AG04450 (cell line): ENCODE measurements at regions not wholly inside any gene's neighbourhood (a gene's known extent, or its start where the extent isn't known, plus 50 kb on each side); places are given as distances from the start of the nearest gene placed in this dataset.

Source experiments
- CTCF ChIA-PET: fragments of 300-600, 350-600 bp; formaldehyde crosslinking; extraction: SDS; loops from one replicate; lab custom pipeline; 2022; ENCODE audit warnings: antibody characterized with exemption, inconsistent platforms; lab: Charles Lee
- POLR2A ChIA-PET: fragments of 350-600 bp; formaldehyde crosslinking; extraction: SDS; loops from one replicate; lab custom pipeline; 2021; ENCODE audit warnings: antibody characterized with exemption, inconsistent platforms; lab: Yijun Ruan, JAX
- DNase-seq: peaks from one replicate; pipeline ENCODE4 v3.0.0-alpha.2; 2011; ENCODE audit warnings: low read depth, low spot score
- H3K27ac ChIP-seq: one replicate; pipeline ENCODE4 v1.5.1; 2012; ENCODE audit warnings: low read depth, low read length, control low read depth
- H3K27me3 ChIP-seq: one replicate; pipeline ENCODE4 v1.6.0; 2012; ENCODE audit warnings: low read length; ENCODE audit not compliant: control insufficient read depth, insufficient read depth
- H3K4me3 ChIP-seq: 2 replicates; pipeline ENCODE4 v1.5.1; 2011; ENCODE audit warnings: mild to moderate bottlenecking, low read depth, low read length, control low read depth
- H3K9me3 ChIP-seq: 2 replicates; pipeline ENCODE4 v1.5.1; 2012; ENCODE audit warnings: low read length; ENCODE audit not compliant: control insufficient read depth, insufficient read depth
- CTCF ChIP-seq: IDR thresholded peaks from 2 replicates; pipeline ENCODE4 v1.5.1; 2011; ENCODE audit warnings: low read depth, low read length, control low read depth, inconsistent platforms

DNA sequence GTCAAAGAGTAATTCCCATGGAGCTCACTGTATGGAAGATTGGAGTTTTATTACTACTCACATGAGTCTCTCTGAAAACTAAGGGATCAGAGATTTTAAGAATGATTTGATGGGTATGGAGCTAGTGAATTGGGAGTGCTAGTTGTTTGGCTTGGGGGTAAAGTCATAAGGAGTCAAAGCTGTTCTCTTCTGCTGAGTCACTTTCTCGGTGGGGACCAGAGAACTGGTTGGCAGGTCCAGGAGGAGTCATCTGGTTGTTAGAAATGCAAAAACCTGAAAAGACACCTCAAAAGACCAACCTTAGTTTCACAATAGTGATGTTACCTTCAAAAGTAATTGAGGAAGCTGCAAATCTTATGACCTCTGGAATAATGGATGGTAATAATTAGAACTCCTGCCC lies 355.4 kb downstream of the RPS4Y2 start:
- Histone ChIP-seq H3K27ac (no peak overlapping the region), H3K27me3 (no peaks in the 10 kb centered on the region), H3K9me3 (no peaks in the 10 kb centered on the region), H3K4me3 (no peak overlapping the region)
- POLR2A ChIA-PET: no interaction called here
- CTCF ChIA-PET: no interaction called here
- TF ChIP-seq CTCF: no peak
- no peak for DNase-seq

GRCh38 chrY:21121065-21121464 lies 365.2 kb downstream of the RPS4Y2 start:
- H3K9me3 ChIP-seq: no peaks in the 10 kb centered on the region; the same call in 1 of the 2 replicates
- no peak overlapping the region for H3K4me3 ChIP-seq
- H3K27me3 ChIP-seq: no peaks in the 10 kb centered on the region
- CTCF ChIA-PET: no interaction called here
- POLR2A ChIA-PET: no interaction called here
- no peak overlapping the region for H3K27ac ChIP-seq
- no peak for DNase-seq
- TF ChIP-seq CTCF: no peak

DNA sequence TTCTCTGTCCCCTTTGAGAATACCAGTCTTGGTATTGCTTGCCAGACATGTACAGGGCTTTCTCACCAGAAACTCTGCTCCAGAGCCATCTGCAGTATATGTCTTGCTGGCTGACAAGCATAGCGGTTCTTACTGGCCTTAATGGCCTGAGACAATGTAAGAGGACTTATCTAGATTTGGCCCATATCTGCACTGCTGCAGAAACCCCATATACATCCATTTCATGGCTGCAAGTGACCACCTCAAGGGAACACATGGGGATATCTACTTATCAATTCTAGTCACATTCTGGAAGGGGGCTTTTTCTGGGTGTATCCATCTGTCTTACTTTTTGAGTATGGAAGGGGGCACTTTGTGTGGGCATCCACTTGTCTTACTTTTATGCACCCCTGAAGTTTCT lies 375.5 kb upstream of the RBMY1B start:
- no peak for TF ChIP-seq CTCF
- CTCF ChIA-PET: no interaction called here

GRCh38 chrY:21138056-21138758 lies 372.9 kb upstream of the RBMY1B start:
- ChIA-PET POLR2A (no interaction called here), CTCF (no interaction called here)
- TF ChIP-seq CTCF: no peak
- Histone ChIP-seq H3K27ac (no peak overlapping the region), H3K27me3 (no peaks in the 10 kb centered on the region), H3K4me3 (no peak overlapping the region), H3K9me3 (no peaks in the 10 kb centered on the region)
- no peak for DNase-seq

More for the DNA sequence above, 375.5 kb upstream of the RBMY1B start:
- no peak for DNase-seq
- no peaks in the 10 kb centered on the region for H3K27me3 ChIP-seq
- POLR2A ChIA-PET: no interaction called here
- H3K27ac ChIP-seq: no peak overlapping the region
- H3K9me3 ChIP-seq: no peaks in the 10 kb centered on the region
- H3K4me3 ChIP-seq: no peak overlapping the region

DNA sequence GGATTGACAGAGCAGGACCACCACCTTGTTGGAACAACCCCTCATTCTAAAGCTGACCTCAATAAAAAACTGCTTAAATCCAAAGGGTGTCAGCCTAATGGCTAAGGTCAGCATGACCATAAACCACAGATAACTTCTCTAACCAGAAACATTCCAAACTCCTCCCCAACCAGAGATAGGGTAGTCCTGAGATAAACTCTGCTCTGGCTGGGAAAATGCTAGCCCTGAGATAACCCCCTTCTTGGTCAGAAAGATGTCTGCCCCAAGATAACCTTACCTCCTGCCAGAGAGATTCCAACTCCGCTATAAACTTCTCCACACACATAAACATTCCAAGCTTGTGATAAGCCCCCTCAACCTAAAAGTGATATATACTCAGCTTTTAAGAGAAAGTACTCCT lies 364.8 kb upstream of the RBMY1B start:
- Histone ChIP-seq H3K27ac (no peak overlapping the region), H3K9me3 (no peaks in the 10 kb centered on the region), H3K4me3 (no peak overlapping the region), H3K27me3 (no peaks in the 10 kb centered on the region)
- no peak for DNase-seq
- no peak for TF ChIP-seq CTCF
- POLR2A ChIA-PET: no interaction called here
- CTCF ChIA-PET: no interaction called here
